Lower leg skin (tissue), 3 donors: ENCODE measurements at regions not wholly inside any gene's neighbourhood (a gene's known extent, or its start where the extent isn't known, plus 50 kb on each side); places are given as distances from the start of the nearest gene placed in this dataset.

Experiments
- POLR2A ChIP-seq, 2 donors: fragments of 450-650 bp; IDR thresholded peaks; one replicate each; pipeline ENCODE4 v1.6.1; 2016 to 2017; ENCODE audit warnings: antibody characterized with exemption in 2 of 2, mild to moderate bottlenecking in 1 of 2, moderate library complexity in 1 of 2
- TF ChIP-seq, protein P1 (sequence below), 3 donors: fragments of 450-650 bp; IDR thresholded peaks; one replicate each; pipeline ENCODE4 v1.5.1; 2016; ENCODE audit warnings: antibody characterized with exemption in 3 of 3, mild to moderate bottlenecking in 3 of 3, moderate library complexity in 2 of 3

DNA sequence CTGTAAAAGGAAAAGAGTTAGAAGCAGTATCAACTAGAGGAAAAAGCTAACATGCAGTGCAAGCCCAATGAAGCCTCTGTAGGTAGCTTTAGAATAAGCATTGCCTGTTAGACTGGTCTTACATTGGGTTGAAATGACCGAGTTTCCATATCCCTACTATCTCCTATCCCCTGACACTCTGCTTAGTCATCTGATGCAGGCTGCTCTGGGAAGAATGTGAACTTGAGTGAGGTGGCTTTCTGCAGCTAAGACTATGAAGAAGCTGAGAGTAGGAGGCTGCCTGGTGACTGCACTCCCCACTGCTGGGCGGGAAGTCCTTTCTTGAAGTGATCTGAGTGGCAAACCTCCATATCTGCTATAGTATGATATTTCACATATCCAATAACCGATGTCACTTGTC is 64.7 kb downstream of the OXSM start:
- TF ChIP-seq, protein P1, sequence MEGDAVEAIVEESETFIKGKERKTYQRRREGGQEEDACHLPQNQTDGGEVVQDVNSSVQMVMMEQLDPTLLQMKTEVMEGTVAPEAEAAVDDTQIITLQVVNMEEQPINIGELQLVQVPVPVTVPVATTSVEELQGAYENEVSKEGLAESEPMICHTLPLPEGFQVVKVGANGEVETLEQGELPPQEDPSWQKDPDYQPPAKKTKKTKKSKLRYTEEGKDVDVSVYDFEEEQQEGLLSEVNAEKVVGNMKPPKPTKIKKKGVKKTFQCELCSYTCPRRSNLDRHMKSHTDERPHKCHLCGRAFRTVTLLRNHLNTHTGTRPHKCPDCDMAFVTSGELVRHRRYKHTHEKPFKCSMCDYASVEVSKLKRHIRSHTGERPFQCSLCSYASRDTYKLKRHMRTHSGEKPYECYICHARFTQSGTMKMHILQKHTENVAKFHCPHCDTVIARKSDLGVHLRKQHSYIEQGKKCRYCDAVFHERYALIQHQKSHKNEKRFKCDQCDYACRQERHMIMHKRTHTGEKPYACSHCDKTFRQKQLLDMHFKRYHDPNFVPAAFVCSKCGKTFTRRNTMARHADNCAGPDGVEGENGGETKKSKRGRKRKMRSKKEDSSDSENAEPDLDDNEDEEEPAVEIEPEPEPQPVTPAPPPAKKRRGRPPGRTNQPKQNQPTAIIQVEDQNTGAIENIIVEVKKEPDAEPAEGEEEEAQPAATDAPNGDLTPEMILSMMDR (IDR thresholded peaks at IDR 0.05), result no peak
- no peak for TF ChIP-seq POLR2A (IDR thresholded peaks at IDR 0.05)
